Omental fat pad (tissue), 3 donors: ENCODE measurements at regions not wholly inside any gene's neighbourhood (a gene's known extent, or its start where the extent isn't known, plus 50 kb on each side); places are given as distances from the start of the nearest gene placed in this dataset.

Source experiments
- ATAC-seq: fragments of 150-250 bp; one replicate; pipeline ENCODE4 v1.9.1; 2016; ENCODE audit warnings: mild to moderate bottlenecking, moderate library complexity; ENCODE audit not compliant: low FRiP score
- DNase-seq: peaks from one replicate; pipeline ENCODE4 v3.0.0-alpha.2; 2019; ENCODE audit warnings: low spot score
- CTCF ChIP-seq, 3 donors: fragments of 450-650 bp; IDR thresholded peaks; one replicate each; pipeline ENCODE4 v1.5.1; 2016 to 2017; ENCODE audit warnings: antibody characterized with exemption in 3 of 3, mild to moderate bottlenecking in 3 of 3, moderate library complexity in 2 of 3

DNA sequence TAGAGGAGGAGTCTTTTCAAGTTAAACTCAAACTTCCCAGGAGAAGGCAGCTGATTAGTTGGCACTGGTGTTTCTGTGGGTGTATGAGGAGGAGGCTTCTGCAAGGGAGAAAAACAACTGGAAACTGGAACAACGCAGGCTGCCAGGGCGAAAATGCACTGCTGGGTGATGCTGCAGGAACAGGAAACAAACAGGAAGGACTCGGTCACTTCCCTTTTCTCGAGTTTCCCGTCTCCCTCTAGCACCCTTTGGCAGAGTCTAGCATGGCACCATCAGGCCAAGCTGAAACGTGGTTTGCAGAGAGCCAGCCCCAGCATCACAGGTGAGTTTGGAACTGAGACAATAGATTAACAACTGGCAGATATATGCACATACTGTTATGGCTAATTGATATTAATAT is 77.5 kb upstream of the CAST start:
- ATAC-seq (no peak), DNase-seq (no peak)
- TF ChIP-seq CTCF (IDR thresholded peaks at IDR 0.05), result no peak

- TF ChIP-seq CTCF (IDR thresholded peaks at IDR 0.05), result no peak
- DNase-seq, result no peak
- ATAC-seq, result no peak
Observed at GRCh38 chr5:96588539-96588938, 73.6 kb upstream of the CAST start.

DNA sequence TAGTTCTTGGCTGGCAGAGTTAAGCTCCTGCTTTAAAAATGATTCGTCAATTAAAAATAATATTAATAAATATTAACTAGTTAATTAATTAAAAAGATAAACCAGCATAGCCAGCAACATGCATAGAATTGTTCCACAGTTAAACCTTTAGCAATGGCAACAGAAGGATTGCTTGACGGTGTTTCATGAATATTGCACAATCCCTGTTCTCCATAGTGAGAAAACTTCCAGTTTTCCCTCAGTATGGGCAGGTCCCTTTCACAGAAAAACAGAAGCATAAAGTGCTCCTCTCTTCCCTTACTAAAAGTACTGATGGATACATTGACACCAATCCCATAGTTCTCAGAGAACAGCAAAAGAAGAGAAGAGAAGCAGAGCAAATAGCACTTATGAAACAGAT is 71.4 kb upstream of the CAST start:
- no peak for ATAC-seq

GRCh38 chr5:96595300-96596090 is 66.7 kb upstream of the CAST start:
- ATAC-seq (no peak), DNase-seq (no peak)
- TF ChIP-seq CTCF (IDR thresholded peaks at IDR 0.05), result no peak

More for the DNA sequence above, 71.4 kb upstream of the CAST start:
- DNase-seq, result no peak
- no peak for TF ChIP-seq CTCF (IDR thresholded peaks at IDR 0.05)

DNA sequence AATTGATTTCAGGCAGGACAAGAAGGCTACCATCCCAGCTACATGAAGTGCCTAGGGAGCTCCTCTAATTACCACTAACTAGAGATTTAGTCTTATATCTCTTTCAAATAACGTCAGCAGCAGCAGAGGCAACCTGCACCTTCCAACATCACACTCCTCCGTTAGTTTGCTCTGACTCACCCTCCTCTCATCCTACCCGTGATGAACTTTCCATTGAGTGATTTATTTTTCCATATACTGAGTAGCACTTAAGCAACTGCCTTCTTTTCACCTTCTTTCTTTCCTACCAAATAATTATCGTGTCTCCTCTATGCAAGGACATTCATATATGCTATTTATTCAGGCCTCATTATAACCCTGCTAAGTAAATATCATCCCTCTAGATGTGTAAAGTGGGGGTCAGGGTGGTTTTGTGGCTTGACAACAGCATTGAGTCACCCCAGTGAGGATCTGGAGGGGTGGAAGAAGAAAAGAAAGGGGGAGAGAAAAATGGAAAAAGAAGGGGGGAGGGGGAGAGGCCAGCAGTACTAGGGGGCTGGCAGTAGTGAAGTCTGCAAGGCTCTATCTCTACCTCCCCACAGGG is 64.6 kb upstream of the CAST start:
- DNase-seq, result no peak
- no peak for TF ChIP-seq CTCF (IDR thresholded peaks at IDR 0.05)
- no peak for ATAC-seq

DNA sequence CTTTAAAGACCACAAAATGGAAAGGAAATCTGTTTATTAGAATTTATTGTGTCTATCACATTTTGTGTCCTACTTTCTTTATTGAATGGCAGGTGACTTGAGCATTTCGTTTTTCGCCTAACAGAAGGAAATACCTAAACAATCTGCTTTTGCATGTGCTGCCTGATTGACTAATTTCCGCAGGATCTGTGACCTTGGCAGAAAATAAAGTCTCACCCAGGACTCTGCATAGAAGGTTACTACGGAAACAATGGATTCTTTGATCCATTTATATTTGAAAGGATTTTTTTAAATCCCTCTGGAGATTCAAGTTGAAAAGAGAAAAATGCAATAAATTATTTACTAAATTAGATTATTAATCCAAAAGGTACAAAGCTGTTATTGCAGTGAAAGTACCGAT is 61.0 kb upstream of the CAST start:
- ATAC-seq, result no peak

More for the DNA sequence above, 61.0 kb upstream of the CAST start:
- TF ChIP-seq CTCF (IDR thresholded peaks at IDR 0.05), result no peak
- DNase-seq, result no peak
